ENCODE measurements at regions not wholly inside any gene's neighbourhood (a gene's known extent, or its start where the extent isn't known, plus 50 kb on each side); places are given as distances from the start of the nearest gene placed in this dataset.

DNA sequence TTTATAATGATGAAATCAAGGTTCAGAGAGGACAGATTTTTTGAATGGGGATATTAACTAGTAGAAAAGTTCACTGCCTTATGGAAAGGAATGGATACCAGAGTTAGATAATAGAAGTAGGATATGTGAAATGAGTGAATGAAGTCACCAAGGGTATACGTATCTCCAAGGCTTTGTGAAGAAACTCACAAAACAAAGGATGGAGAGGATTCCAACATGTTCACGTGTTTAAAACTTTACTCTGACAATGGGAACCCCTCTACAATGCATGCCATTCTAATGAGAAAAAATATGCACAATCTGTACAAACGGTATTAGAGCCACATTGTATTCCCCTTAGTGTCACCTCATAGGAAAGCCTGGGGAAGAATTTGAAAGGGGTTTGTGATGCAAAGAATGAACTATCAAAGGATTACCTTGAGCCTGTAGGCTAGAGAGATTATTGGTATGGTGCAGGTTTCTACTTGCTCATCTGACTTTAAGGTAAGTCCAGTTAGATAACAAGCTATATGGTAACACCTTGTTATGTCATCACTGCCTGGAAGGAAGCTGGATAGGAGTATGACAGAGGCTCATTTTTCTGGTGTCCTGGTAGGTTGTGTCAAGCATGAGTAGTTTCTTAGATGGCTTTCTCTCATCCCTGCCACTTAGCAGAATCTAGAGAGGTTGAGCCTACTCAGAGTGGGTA lies 250.3 kb upstream of the SEMA6A start:
- H3K36me3 ChIP-seq (ENCODE audit: control insufficient read depth in 2 of 2, extremely low read depth in 1 of 2, insufficient read depth in 2 of 2, low read length in 2 of 2), result no peaks in the 10 kb centered on the region
- TF ChIP-seq MYC (IDR thresholded peaks at IDR 0.05; ENCODE audit: low read depth, low read length), result no peak
- TF ChIP-seq MAX (IDR thresholded peaks at IDR 0.05; ENCODE audit: insufficient read depth, insufficient read length), result no peak
- no peak for TF ChIP-seq GATA2 (IDR thresholded peaks at IDR 0.05; ENCODE audit: insufficient read depth, insufficient read length, low read depth, low read length)
- H3K27me3 ChIP-seq (ENCODE audit: control insufficient read depth in 2 of 2, insufficient read depth in 2 of 2, low read length in 2 of 2), result no peaks in the 10 kb centered on the region
- dilution Hi-C loops (cut with MboI; ENCODE audit: extremely low pct_ligation_motif_present, low sequenced_read_pairs) (no loop called here), intact Hi-C loops (cut with micrococcal nuclease) (no loop called here)
- no peak overlapping the region for H3K4me2 ChIP-seq (ENCODE audit: insufficient read depth, low read length)
- no peak overlapping the region for H3K27ac ChIP-seq (ENCODE audit: insufficient read depth, low read depth, low read length)
- no peaks in the 10 kb centered on the region for H4K20me1 ChIP-seq (replicated peaks; ENCODE audit: control insufficient read depth, extremely low read depth, insufficient read depth, low read length)
- H3K9ac ChIP-seq (replicated peaks; ENCODE audit: extremely low read depth, insufficient read depth, low read length), result no peak overlapping the region
- CTCF ChIA-PET, result no interaction called here
- H3K9me1 ChIP-seq (replicated peaks; ENCODE audit: control insufficient read depth, extremely low read depth, insufficient read depth, low read length), result no peaks in the 10 kb centered on the region
- no peak for FAIRE-seq
- POLR2A ChIA-PET, result no interaction called here
- no peak for DNase-seq (ENCODE audit: low read depth, low spot score)
- BruUV-seq (replicated peaks), result no TSS peak
- no peaks in the 10 kb centered on the region for H3K9me3 ChIP-seq (replicated peaks; ENCODE audit: control insufficient read depth, insufficient read depth, low read length)
- H3K4me3 ChIP-seq (replicated peaks in 1 of 3; ENCODE audit: insufficient read depth in 1 of 3, low read depth in 1 of 3, low read length in 3 of 3), result no peak overlapping the region
- no peak overlapping the region for H2AFZ ChIP-seq (ENCODE audit: low read depth, low read length)
- no peaks in the 10 kb centered on the region for H3K79me2 ChIP-seq (ENCODE audit: control insufficient read depth, insufficient read depth, low read length)
- no peaks in the 10 kb centered on the region for H3K4me1 ChIP-seq (ENCODE audit: control insufficient read depth, extremely low read depth, insufficient read depth, low read length)

GRCh38 chr5:116814626-116815385 lies 240.2 kb upstream of the SEMA6A start:
- ChIA-PET CTCF (no interaction called here), POLR2A (no interaction called here)
- Histone ChIP-seq H4K20me1 (replicated peaks; ENCODE audit: control insufficient read depth, extremely low read depth, insufficient read depth, low read length) (no peaks in the 10 kb centered on the region), H3K9me1 (replicated peaks; ENCODE audit: control insufficient read depth, extremely low read depth, insufficient read depth, low read length) (no peaks in the 10 kb centered on the region), H3K36me3 (ENCODE audit: control insufficient read depth in 2 of 2, extremely low read depth in 1 of 2, insufficient read depth in 2 of 2, low read length in 2 of 2) (no peaks in the 10 kb centered on the region), H3K27ac (ENCODE audit: insufficient read depth, low read depth, low read length) (no peak overlapping the region), H3K27me3 (ENCODE audit: control insufficient read depth in 2 of 2, insufficient read depth in 2 of 2, low read length in 2 of 2) (no peaks in the 10 kb centered on the region), H3K79me2 (ENCODE audit: control insufficient read depth, insufficient read depth, low read length) (no peaks in the 10 kb centered on the region), H2AFZ (ENCODE audit: low read depth, low read length) (no peak overlapping the region), H3K4me2 (ENCODE audit: insufficient read depth, low read length) (no peak overlapping the region), H3K4me3 (replicated peaks in 1 of 3; ENCODE audit: insufficient read depth in 1 of 3, low read depth in 1 of 3, low read length in 3 of 3) (no peak overlapping the region), H3K9ac (replicated peaks; ENCODE audit: extremely low read depth, insufficient read depth, low read length) (no peak overlapping the region), H3K4me1 (ENCODE audit: control insufficient read depth, extremely low read depth, insufficient read depth, low read length) (no peaks in the 10 kb centered on the region), H3K9me3 (replicated peaks; ENCODE audit: control insufficient read depth, insufficient read depth, low read length) (no peaks in the 10 kb centered on the region)
- BruUV-seq (replicated peaks), result no TSS peak
- no peak for TF ChIP-seq POLR2A (IDR thresholded peaks at IDR 0.05; ENCODE audit: low read depth, low read length)
- no peak for TF ChIP-seq MYC (IDR thresholded peaks at IDR 0.05; ENCODE audit: low read depth, low read length)
- TF ChIP-seq JUN (IDR thresholded peaks at IDR 0.05; ENCODE audit: borderline replicate concordance, insufficient read depth, insufficient read length, low read depth), result no peak
- TF ChIP-seq POLR2AphosphoS5 (IDR thresholded peaks at IDR 0.05; ENCODE audit: insufficient read depth, low read depth, low read length), result no peak
- no peak for TF ChIP-seq EZH2 (IDR thresholded peaks at IDR 0.05; ENCODE audit: borderline replicate concordance, low read depth, low read length, severe bottlenecking)
- TF ChIP-seq FOS (IDR thresholded peaks at IDR 0.05; ENCODE audit: borderline replicate concordance, insufficient read depth, low read length), result no peak
- no peak for TF ChIP-seq CTCF (IDR thresholded peaks at IDR 0.05; ENCODE audit: extremely low read depth in 1 of 2, insufficient read depth in 1 of 2, low read depth in 1 of 2, low read length in 2 of 2)
- TF ChIP-seq GATA2 (IDR thresholded peaks at IDR 0.05; ENCODE audit: insufficient read depth, insufficient read length, low read depth, low read length), result no peak
- intact Hi-C loops (cut with micrococcal nuclease) (no loop called here), dilution Hi-C loops (cut with MboI; ENCODE audit: extremely low pct_ligation_motif_present, low sequenced_read_pairs) (no loop called here)
- FAIRE-seq, result no peak
- no peak for DNase-seq (ENCODE audit: low read depth, low spot score)
